Mesenchymal stem cell (in vitro differentiated cells and primary cell): ENCODE measurements at regions not wholly inside any gene's neighbourhood (a gene's known extent, or its start where the extent isn't known, plus 50 kb on each side); places are given as distances from the start of the nearest gene placed in this dataset.

Experiments
- DNase-seq: peaks from one replicate; pipeline ENCODE4 v3.0.0-alpha.2; 2013
- H2AFZ ChIP-seq: one replicate; pipeline ENCODE4 v1.6.1; 2013; ENCODE audit warnings: low read depth, mild to moderate bottlenecking, control low read depth, inconsistent platforms, low read length, moderate library complexity
- H2AK5ac ChIP-seq: 2 replicates; pipeline ENCODE4 v1.6.1; 2013; ENCODE audit warnings: low read length, moderate library complexity, mild to moderate bottlenecking, inconsistent platforms; ENCODE audit not compliant: severe bottlenecking
- H2BK120ac ChIP-seq: one replicate; pipeline ENCODE4 v1.6.1; 2013; ENCODE audit warnings: low read depth, mild to moderate bottlenecking, inconsistent platforms, low read length, moderate library complexity
- H2BK12ac ChIP-seq, 2 experiments: one replicate each; pipeline ENCODE4 v1.6.1; 2013; ENCODE audit warnings: inconsistent platforms in 2 of 2, low read length in 2 of 2, mild to moderate bottlenecking in 2 of 2, moderate library complexity in 2 of 2, control low read depth in 1 of 2
- H2BK15ac ChIP-seq: one replicate; pipeline ENCODE4 v1.6.1; 2013; ENCODE audit warnings: mild to moderate bottlenecking, low read depth, inconsistent platforms; ENCODE audit not compliant: poor library complexity, severe bottlenecking
- H2BK5ac ChIP-seq: 2 replicates; pipeline ENCODE4 v1.6.1; 2013; ENCODE audit warnings: low read depth, mild to moderate bottlenecking, low read length, control low read depth, inconsistent platforms; ENCODE audit not compliant: poor library complexity, severe bottlenecking
- H3K14ac ChIP-seq, 2 experiments: one replicate each; pipeline ENCODE4 v1.6.1; 2013; ENCODE audit warnings: inconsistent platforms in 2 of 2, low read length in 2 of 2, control low read depth in 1 of 2, mild to moderate bottlenecking in 1 of 2, moderate library complexity in 1 of 2
- H3K18ac ChIP-seq, 2 experiments: one replicate each; pipeline ENCODE4 v1.6.1; 2013; ENCODE audit warnings: inconsistent platforms in 2 of 2, low read length in 2 of 2, control low read depth in 1 of 2, low read depth in 1 of 2, mild to moderate bottlenecking in 1 of 2
- H3K23ac ChIP-seq, 2 experiments: one replicate each; pipeline ENCODE4 v1.6.1; 2013; ENCODE audit warnings: inconsistent platforms in 2 of 2, low read length in 2 of 2, mild to moderate bottlenecking in 2 of 2, moderate library complexity in 2 of 2, control low read depth in 1 of 2
- H3K27ac ChIP-seq: 2 replicates; pipeline ENCODE4 v1.5.1; 2013; ENCODE audit warnings: mild to moderate bottlenecking, moderate library complexity, low read length, control low read depth, inconsistent platforms; ENCODE audit not compliant: poor library complexity, severe bottlenecking
- H3K27me3 ChIP-seq, 2 experiments: 2 replicates each; pipeline versions ENCODE4 v1.6.1 to v1.7.0; 2013; ENCODE audit warnings: low read length in 2 of 2, mild to moderate bottlenecking in 2 of 2, moderate library complexity in 2 of 2, control low read depth in 1 of 2, inconsistent platforms in 1 of 2; ENCODE audit not compliant: control insufficient read depth in 1 of 2, insufficient read depth in 1 of 2
- H3K36me3 ChIP-seq, 2 experiments: 2 replicates each; pipeline versions ENCODE4 v1.6.1 to v1.7.0; 2013; ENCODE audit warnings: low read length in 2 of 2, control low read depth in 1 of 2, inconsistent platforms in 1 of 2, low read depth in 1 of 2, mild to moderate bottlenecking in 1 of 2; ENCODE audit not compliant: insufficient read depth in 2 of 2, control insufficient read depth in 1 of 2
- H3K4ac ChIP-seq, 2 experiments: one replicate each; pipeline ENCODE4 v1.6.1; 2013; ENCODE audit warnings: inconsistent platforms in 2 of 2, low read length in 2 of 2, mild to moderate bottlenecking in 2 of 2, moderate library complexity in 2 of 2, control low read depth in 1 of 2, low read depth in 1 of 2
- H3K4me1 ChIP-seq: 2 replicates; pipeline ENCODE4 v1.6.1; 2013; ENCODE audit warnings: low read depth, low read length, control low read depth; ENCODE audit not compliant: control insufficient read depth, insufficient read depth
- H3K4me2 ChIP-seq: 2 replicates; pipeline ENCODE4 v1.6.1; 2013; ENCODE audit warnings: low read length, mild to moderate bottlenecking, inconsistent platforms; ENCODE audit not compliant: poor library complexity, severe bottlenecking
- H3K4me3 ChIP-seq, 2 experiments: 2 replicates each; pipeline versions ENCODE4 v1.5.1 to v1.7.0; 2013; ENCODE audit warnings: low read length in 2 of 2, mild to moderate bottlenecking in 2 of 2, control low read depth in 1 of 2, low read depth in 1 of 2; ENCODE audit not compliant: insufficient read depth in 1 of 2
- H3K79me1 ChIP-seq: replicated peaks from 2 replicates; pipeline ENCODE4 v1.6.1; 2013; ENCODE audit warnings: mild to moderate bottlenecking, control low read depth, low read length, inconsistent platforms; ENCODE audit not compliant: poor library complexity, severe bottlenecking
- H3K9ac ChIP-seq: 2 replicates; pipeline ENCODE4 v1.7.0; 2013; ENCODE audit warnings: mild to moderate bottlenecking, low read length, moderate library complexity
- H3K9me3 ChIP-seq: 2 replicates; pipeline ENCODE4 v1.7.0; 2013; ENCODE audit warnings: mild to moderate bottlenecking, low read length; ENCODE audit not compliant: control insufficient read depth
- H4K8ac ChIP-seq: one replicate; pipeline ENCODE4 v1.6.1; 2013; ENCODE audit warnings: inconsistent platforms, mild to moderate bottlenecking, low read length, moderate library complexity
- H4K91ac ChIP-seq: one replicate; pipeline ENCODE4 v1.6.1; 2013; ENCODE audit warnings: mild to moderate bottlenecking, low read length, inconsistent platforms
- WGBS: methylation state at CpG from one replicate; pipeline ENCODE4 v1.1.7; 2013; ENCODE audit warnings: mixed read lengths; 5-methylcytosine and 5-hydroxymethylcytosine counted together

- Histone ChIP-seq H3K36me3 (no peaks in the 10 kb centered on the region), H2AFZ (no peak overlapping the region), H3K27ac (no peak overlapping the region), H3K9me3 (no peaks in the 10 kb centered on the region), H3K23ac (no peak overlapping the region), H3K27me3 (no peaks in the 10 kb centered on the region), H2BK120ac (no peak overlapping the region), H2BK5ac (no peak overlapping the region), H3K4me2 (no peak overlapping the region), H3K4ac (peak overlapping the region in 1 of 2 experiments; percentile 57), H3K4me3 (no peak overlapping the region), H3K4me1 (peaks cover 25% of the 10 kb centered on the region), H4K91ac (peak overlapping the region; percentile 70), H2AK5ac (no peak overlapping the region), H3K79me1 (no peaks in the 10 kb centered on the region), H3K18ac (peak overlapping the region; percentile 44 to 57), H2BK15ac (no peak overlapping the region), H3K14ac (peak overlapping the region in 1 of 2 experiments; percentile 62), H4K8ac (peak overlapping the region; percentile 10), H3K9ac (no peak overlapping the region), H2BK12ac (peak overlapping the region; percentile 69 to 82)
- WGBS: 96% methylated on average over 8 of the region's 8 CpGs
- DNase-seq: no peak
Observed at GRCh38 chr9:91039125-91039834, 237.7 kb downstream of the SYK start.

- no peaks in the 10 kb centered on the region for H3K27me3 ChIP-seq
- peak overlapping the region; percentile 44 to 57 for H3K18ac ChIP-seq
- H2AFZ ChIP-seq: no peak overlapping the region
- H2BK120ac ChIP-seq: no peak overlapping the region
- no peaks in the 10 kb centered on the region for H3K36me3 ChIP-seq
- WGBS: 95% methylated on average over 8 of the region's 8 CpGs
- H3K4ac ChIP-seq: peak overlapping the region in 1 of 2 experiments; percentile 57
- peaks cover 25% of the 10 kb centered on the region for H3K4me1 ChIP-seq
- no peaks in the 10 kb centered on the region for H3K79me1 ChIP-seq
- H2AK5ac ChIP-seq: no peak overlapping the region
- H3K9ac ChIP-seq: no peak overlapping the region
- H2BK5ac ChIP-seq: no peak overlapping the region
- H3K27ac ChIP-seq: no peak overlapping the region
- no peaks in the 10 kb centered on the region for H3K9me3 ChIP-seq
- H3K4me3 ChIP-seq: no peak overlapping the region
- no peak overlapping the region for H4K8ac ChIP-seq
- H3K4me2 ChIP-seq: no peak overlapping the region
- no peak overlapping the region for H3K14ac ChIP-seq
- peak overlapping the region; percentile 46 for H4K91ac ChIP-seq
- no peak for DNase-seq
- H2BK12ac ChIP-seq: peak overlapping the region; percentile 23 to 69
- peak overlapping the region; percentile 75 for H2BK15ac ChIP-seq
- H3K23ac ChIP-seq: no peak overlapping the region
Observed at GRCh38 chr9:91039835-91040140, 238.2 kb downstream of the SYK start.

- Histone ChIP-seq H3K27me3 (no peaks in the 10 kb centered on the region), H3K27ac (no peak overlapping the region), H3K4me3 (no peak overlapping the region), H3K18ac (no peak overlapping the region), H3K4me1 (peaks cover 27% of the 10 kb centered on the region), H3K36me3 (no peaks in the 10 kb centered on the region), H3K9me3 (no peaks in the 10 kb centered on the region), H3K23ac (no peak overlapping the region), H2AFZ (no peak overlapping the region), H2AK5ac (no peak overlapping the region), H2BK15ac (no peak overlapping the region), H3K14ac (no peak overlapping the region), H2BK5ac (no peak overlapping the region), H2BK12ac (peak overlapping the region in 1 of 2 experiments; percentile 14), H3K4me2 (no peak overlapping the region), H3K79me1 (no peaks in the 10 kb centered on the region), H3K9ac (no peak overlapping the region), H4K8ac (no peak overlapping the region), H4K91ac (no peak overlapping the region), H2BK120ac (no peak overlapping the region), H3K4ac (no peak overlapping the region)
- WGBS: 95% methylated on average over 10 of the region's 14 CpGs
- DNase-seq: no peak
Observed at GRCh38 chr9:91040371-91041215, 239.0 kb downstream of the SYK start.

- Histone ChIP-seq H3K9ac (no peak overlapping the region), H3K4me1 (peaks cover 20% of the 10 kb centered on the region), H4K91ac (no peak overlapping the region), H2BK15ac (no peak overlapping the region), H3K4me2 (no peak overlapping the region), H3K4ac (no peak overlapping the region), H3K27me3 (no peaks in the 10 kb centered on the region), H2AK5ac (no peak overlapping the region), H2BK120ac (no peak overlapping the region), H3K36me3 (no peaks in the 10 kb centered on the region), H3K27ac (no peak overlapping the region), H2BK5ac (no peak overlapping the region), H2BK12ac (peak overlapping the region; percentile 23 to 51), H3K4me3 (no peak overlapping the region), H4K8ac (no peak overlapping the region), H3K9me3 (no peaks in the 10 kb centered on the region), H3K79me1 (no peaks in the 10 kb centered on the region), H3K18ac (peak overlapping the region in 1 of 2 experiments; percentile 33), H3K14ac (no peak overlapping the region), H2AFZ (no peak overlapping the region), H3K23ac (no peak overlapping the region)
- DNase-seq: no peak
- 87% methylated on average over 3 of the region's 4 CpGs for WGBS
Observed at GRCh38 chr9:91042024-91042423, 240.4 kb downstream of the SYK start.
